GM21619 (cell line): ENCODE measurements at regions not wholly inside any gene's neighbourhood (a gene's known extent, or its start where the extent isn't known, plus 50 kb on each side); places are given as distances from the start of the nearest gene placed in this dataset.

Experiments used
- ATAC-seq: cut with Tn5 transposase; IDR thresholded peaks from one replicate; pipeline ENCODE4 v1.9.1; 2021; ENCODE audit not compliant: unreplicated experiment

GRCh38 chr5:73344835-73345234 lies 103.7 kb downstream of the FOXD1 start:
- ATAC-seq: no peak

DNA sequence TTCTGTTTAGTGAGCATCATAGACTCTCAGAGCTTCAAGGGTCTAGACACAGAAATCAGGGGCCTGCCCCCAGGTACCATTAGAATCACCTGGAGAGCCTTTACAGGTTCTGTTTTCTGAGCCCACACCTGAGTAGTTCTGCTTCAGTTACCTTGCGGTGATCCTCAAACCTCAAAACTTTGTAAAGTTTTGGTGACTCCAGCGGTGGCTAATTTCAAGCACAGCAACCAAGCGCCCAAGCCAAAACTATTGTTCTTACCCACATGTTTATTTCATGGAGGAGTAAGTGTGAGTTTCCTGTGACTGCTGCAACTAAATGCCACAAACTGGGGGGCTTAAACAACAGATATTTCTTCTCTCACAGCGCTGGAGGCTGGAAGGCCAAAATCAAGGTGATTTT lies 108.9 kb downstream of the FOXD1 start:
- ATAC-seq: no peak

DNA sequence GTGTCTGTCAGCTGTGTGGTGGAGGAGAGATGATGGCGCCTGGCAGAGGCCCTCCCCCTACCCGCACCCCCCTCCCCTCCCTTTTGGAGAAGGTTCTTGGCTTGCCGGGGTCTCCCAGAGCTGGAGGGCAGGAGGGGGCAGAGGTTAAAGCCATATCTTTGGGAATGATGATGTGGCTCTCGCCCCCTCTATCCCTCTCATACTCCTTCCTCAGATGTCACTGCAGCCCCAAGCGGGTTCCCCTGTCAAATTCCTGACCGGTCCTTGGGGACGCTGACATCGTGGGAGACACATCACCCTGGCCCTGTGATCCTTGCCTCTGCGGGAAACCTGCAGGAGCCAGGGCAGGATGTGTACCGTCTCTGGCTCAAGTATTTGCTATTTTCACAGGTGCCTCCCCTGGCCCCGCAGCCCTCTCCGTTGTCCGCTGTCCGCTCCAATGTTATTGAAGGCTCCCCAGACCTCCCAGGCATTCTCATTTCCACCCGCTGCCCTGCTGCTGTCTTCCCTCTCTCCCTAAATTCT lies 109.5 kb downstream of the FOXD1 start:
- ATAC-seq: no peak

GRCh38 chr5:73338256-73339050 lies 110.1 kb downstream of the FOXD1 start:
- no peak for ATAC-seq

GRCh38 chr5:73337586-73338255 lies 110.9 kb downstream of the FOXD1 start:
- ATAC-seq: no peak

DNA sequence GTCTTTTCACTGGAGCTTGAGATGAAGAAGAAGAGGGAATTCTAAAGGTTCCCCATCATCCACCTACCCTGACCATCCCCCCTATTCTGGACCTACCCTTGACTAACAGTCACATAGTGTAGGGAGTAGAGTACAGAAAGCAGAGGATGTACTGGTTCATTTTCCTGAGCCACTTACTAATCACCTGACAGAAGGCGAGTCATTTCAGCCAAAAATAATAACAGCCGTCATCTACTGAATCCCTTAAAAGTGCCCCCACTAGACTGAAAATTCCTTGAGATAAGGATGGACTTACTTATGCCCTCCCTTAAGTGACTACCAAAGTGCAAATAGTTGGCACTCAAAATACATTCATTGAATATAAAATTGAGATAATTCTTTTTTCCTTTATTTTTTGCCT lies 112.2 kb downstream of the FOXD1 start:
- ATAC-seq: no peak

GRCh38 chr5:73333944-73334703 lies 114.5 kb downstream of the FOXD1 start:
- no peak for ATAC-seq

DNA sequence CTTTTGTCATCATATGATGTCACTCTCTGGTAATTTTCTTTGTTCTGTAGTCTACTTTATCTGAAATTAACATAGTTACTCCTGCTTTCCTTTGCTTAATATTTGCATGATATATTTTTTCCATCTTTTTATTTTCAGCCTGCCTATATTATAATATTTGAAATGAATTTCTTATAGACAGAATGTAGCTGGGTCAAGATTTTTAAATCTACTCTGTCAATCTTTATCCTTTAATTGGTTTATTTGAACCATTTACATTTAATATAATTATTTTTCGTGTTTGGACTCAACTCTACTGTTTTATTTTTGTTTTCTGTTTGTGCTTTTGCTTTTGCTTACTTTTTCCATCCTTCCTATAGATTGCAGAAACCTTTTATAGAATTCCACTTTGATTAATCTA lies 118.0 kb downstream of the FOXD1 start:
- no peak for ATAC-seq

DNA sequence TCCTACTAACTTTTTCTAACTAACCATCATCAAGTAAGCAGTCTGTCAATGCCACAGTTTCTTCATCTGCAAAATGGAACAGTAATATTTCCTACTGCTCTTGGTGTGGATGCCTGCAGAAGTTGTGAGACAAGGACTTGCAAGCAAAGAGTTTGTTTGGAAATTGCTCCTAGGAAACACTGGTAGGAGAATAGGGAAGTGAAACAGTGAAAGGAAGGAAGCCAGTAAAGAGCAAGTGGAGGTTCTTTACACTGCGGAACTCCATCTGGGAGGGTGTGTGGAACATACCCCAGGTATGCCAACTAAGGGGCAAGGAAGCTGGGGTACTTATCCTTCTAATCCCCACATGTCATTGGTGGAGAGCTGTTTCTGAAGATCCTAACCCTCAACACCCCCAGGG lies 119.9 kb downstream of the FOXD1 start:
- ATAC-seq: no peak

DNA sequence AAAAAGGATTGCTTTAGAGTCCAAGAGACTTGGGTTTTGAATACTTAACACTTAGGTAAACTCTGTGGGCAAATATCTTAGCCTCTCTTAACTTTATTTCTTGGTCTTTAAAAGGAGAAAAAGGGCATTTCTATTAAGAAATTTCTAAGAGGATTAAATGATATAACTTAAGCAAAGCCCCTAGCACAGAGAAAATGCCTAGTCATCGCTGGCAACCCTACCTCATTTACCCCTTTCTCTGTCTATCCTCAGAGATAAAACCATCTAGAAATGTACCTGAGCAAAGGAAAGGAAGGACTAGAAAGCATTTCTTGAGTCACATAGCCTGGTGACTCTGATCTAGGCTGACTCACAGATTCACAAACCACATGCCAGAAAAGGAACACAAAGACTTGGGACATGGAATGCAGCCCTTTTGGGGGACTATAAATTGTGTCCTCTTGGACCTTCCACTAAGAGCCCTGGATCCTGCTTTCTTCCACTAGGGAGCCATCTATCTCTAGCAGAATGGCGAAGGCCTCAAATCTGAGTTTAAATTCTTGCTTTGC lies 120.6 kb downstream of the FOXD1 start:
- no peak for ATAC-seq

- ATAC-seq: no peak
Observed at GRCh38 chr5:73325546-73325945, 123.0 kb downstream of the FOXD1 start.

DNA sequence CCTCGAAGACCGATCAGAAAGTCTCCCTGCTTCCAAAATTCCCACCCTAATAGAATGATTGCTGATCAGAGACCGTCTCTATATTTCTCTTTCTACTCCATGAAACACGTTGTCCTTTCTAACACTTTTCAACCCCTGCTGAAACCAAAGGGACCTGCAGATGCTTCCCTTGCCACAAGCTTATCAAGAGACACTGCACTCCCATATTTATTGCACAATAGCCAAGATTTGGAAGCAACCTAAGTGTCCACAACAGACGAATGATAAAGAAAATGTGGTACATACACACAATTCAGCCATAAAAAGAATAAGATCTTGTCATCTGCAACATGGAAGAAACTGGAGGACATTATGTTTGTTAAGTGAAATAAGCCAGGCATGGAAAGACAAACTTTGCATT lies 125.1 kb downstream of the FOXD1 start:
- ATAC-seq: no peak

DNA sequence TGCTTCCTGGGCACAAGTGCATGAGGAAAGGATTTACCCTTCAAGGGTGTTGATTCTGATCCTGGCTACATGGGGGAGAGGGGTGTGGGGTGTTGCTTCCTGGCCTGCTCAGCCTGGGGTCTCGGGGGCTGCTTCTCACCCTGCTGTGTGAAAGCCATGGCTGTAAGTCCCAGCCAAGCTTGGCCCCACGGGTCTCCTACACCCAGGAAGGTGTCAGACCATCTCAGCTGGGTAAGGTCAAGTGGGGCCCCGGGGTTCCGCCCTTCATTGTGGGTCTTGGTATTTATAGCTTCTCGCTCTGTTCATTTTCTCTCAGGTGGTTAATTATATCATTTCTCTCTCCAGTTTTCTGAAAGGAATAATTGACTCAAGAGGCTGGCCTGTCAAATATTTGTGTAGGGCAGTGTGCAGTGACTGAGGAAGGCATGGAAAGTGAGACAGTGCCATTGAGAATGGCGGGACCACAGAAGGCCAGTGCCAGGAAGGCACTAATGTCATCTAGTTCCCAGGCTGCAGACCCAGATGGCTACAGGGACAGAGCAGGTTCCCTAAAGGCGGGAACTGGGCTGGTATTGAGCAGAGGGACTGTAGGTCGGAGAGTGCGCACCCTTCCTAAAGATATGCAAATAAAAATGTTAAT lies 126.0 kb downstream of the FOXD1 start:
- no peak for ATAC-seq

GRCh38 chr5:73321757-73322436 lies 126.7 kb downstream of the FOXD1 start:
- no peak for ATAC-seq

DNA sequence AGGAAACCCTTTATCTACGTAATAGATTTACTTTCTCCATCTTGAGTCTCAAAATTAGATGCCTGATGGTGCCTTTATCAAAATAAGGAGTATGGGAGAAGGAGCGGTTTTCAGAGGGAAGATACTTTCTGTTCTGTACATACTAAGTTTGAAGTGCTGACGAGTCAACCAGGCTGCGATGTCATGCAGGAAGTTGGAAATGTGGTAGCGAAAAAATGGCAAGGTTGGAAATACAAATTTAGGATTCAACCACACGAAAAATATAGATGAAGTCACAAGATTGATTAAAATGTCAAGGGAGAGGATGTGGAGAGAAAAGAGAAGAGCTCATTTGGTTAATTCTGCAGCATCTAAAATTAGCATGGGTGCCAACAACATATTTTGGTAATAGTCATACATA lies 129.5 kb downstream of the FOXD1 start:
- ATAC-seq: no peak

- ATAC-seq: no peak
Observed at GRCh38 chr5:73318308-73318719, 130.3 kb downstream of the FOXD1 start.

GRCh38 chr5:73317523-73317922 lies 131.1 kb downstream of the FOXD1 start:
- ATAC-seq: no peak

GRCh38 chr5:73314395-73315257 lies 134.0 kb downstream of the FOXD1 start:
- ATAC-seq: no peak

- ATAC-seq: no peak
Observed at GRCh38 chr5:73312872-73313510, 135.6 kb downstream of the FOXD1 start.
